Coronary artery (tissue), 2 donors: ENCODE measurements at regions not wholly inside any gene's neighbourhood (a gene's known extent, or its start where the extent isn't known, plus 50 kb on each side); places are given as distances from the start of the nearest gene placed in this dataset.

Experiments used
- DNase-seq: peaks from one replicate; pipeline ENCODE4 v3.0.0-alpha.2; 2017; ENCODE audit warnings: low spot score
- H3K27ac ChIP-seq, 2 donors: fragments of 200-600 bp; sonication (generic); one replicate each; pipeline ENCODE4 v1.5.1; 2016 to 2019
- H3K4me3 ChIP-seq: fragments of 200-600 bp; sonication (generic); 2 replicates; pipeline ENCODE4 v1.5.1; 2016; ENCODE audit warnings: mild to moderate bottlenecking, moderate library complexity
- TF ChIP-seq, protein P1 (sequence below): fragments of 200-600 bp; sonication (generic); IDR thresholded peaks from one replicate; pipeline ENCODE4 v1.5.1; 2019; ENCODE audit warnings: antibody characterized with exemption

DNA sequence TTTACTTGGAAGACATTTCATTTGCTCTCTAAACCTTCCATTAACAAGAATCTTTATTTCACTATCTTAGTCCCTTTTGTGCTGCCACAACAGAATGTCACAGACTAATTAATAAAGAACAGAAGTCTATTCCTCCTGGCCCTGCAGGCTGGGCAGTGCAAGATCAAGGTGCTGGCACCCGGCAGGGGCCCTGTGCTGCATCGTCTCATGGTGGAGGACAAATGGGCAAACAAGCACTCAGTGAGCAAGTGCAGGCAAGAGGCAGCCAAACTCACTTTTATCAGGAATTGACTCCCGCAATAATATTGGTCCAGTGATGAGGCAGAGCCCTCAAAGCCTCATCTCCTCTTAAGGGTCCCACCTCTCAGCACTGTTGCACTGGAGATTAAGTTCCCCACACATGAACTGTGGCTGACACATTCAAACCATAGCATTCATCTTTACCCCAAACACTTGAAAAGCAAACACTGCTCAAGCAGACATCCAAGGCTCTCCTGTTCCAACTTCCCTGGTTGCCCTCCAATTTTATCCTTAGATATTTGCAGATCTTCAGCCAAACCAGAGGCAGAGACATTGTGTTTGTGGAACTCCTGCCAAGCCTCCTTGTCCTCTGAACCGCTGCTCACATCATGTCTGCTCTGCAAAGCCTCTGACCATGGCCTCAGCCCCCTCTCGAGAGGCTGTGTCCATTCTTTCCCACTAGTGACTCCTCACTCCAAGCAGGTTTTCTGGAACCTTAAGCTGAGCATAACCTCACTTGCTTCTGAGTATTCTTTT lies 404.4 kb upstream of the SOX11 start:
- no peak overlapping the region for H3K27ac ChIP-seq
- no peak overlapping the region for H3K4me3 ChIP-seq
- DNase-seq, result no peak
- TF ChIP-seq, protein P1, sequence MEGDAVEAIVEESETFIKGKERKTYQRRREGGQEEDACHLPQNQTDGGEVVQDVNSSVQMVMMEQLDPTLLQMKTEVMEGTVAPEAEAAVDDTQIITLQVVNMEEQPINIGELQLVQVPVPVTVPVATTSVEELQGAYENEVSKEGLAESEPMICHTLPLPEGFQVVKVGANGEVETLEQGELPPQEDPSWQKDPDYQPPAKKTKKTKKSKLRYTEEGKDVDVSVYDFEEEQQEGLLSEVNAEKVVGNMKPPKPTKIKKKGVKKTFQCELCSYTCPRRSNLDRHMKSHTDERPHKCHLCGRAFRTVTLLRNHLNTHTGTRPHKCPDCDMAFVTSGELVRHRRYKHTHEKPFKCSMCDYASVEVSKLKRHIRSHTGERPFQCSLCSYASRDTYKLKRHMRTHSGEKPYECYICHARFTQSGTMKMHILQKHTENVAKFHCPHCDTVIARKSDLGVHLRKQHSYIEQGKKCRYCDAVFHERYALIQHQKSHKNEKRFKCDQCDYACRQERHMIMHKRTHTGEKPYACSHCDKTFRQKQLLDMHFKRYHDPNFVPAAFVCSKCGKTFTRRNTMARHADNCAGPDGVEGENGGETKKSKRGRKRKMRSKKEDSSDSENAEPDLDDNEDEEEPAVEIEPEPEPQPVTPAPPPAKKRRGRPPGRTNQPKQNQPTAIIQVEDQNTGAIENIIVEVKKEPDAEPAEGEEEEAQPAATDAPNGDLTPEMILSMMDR, result no peak

DNA sequence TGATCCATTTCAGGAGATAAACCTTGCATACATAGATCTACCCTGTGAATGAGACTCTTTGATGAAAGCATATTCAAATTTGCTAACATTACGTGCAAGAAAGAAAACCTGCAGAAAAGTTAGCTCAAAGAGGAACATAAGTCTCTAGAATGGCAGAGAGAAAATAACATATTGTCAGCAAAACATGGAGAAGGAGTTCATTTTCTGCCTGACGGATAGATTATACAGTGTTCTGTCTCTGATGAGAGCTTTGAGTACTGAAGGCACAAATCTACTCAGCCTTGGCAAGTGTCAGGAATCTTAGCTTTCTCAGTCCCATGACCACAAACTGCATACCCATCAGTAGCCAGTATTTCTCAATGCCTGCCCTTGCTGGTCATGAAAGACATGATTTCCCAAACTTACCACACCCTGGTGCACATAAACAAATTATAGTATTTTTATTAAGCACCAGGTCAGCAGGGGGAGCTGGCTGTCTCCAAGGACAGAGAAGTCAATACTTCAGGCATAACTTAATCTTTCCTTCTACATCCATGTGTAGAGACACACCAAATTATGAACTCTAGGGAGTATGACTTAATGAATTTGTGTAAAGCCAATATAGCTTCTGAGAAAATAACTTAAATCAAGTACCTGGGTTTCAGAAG lies 401.2 kb upstream of the SOX11 start:
- no peak for DNase-seq
- Histone ChIP-seq H3K4me3 (no peak overlapping the region), H3K27ac (no peak overlapping the region)
- TF ChIP-seq, protein P1, result no peak

DNA sequence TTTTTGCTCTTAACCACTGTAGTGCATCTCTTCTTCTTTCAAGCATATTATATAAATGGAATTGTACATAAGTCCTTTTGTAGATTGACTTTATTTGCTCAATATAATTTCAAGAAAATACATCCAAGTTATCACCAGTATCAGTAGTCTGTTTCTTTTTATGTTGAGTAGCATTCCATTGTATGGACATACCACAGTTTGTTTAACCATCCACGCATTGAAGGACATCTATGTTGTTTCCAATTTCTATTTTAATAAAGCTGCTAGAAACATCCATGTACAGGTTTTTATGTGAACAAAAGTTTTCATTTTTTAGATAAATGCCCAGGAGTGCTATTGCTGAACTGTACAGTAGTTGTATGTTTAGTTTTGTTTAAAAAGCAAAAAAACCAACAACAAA lies 387.5 kb upstream of the SOX11 start:
- TF ChIP-seq, protein P1, result no peak
- no peak for DNase-seq
- no peak overlapping the region for H3K4me3 ChIP-seq
- no peak overlapping the region for H3K27ac ChIP-seq

DNA sequence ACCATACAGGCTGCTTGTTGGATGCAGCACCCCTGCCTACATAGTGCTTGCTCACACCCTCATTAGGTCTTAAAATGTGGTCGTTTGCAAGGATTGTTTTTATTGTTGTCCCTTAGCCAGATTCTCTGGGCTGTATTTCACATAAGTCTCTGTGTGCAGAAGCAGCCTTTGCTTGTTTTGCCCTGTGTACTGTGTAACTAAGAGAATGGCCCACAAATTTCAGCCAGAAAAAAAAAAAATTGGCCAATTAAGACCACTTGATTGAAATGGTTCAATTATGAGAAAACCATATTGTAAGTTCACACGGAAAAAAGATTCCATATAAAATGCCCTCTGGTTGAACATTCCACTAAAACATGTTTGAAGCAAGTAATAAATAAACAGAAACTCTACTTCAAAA lies 377.1 kb upstream of the SOX11 start:
- Histone ChIP-seq H3K27ac (no peak overlapping the region), H3K4me3 (no peak overlapping the region)
- no peak for DNase-seq
- TF ChIP-seq, protein P1, result no peak

DNA sequence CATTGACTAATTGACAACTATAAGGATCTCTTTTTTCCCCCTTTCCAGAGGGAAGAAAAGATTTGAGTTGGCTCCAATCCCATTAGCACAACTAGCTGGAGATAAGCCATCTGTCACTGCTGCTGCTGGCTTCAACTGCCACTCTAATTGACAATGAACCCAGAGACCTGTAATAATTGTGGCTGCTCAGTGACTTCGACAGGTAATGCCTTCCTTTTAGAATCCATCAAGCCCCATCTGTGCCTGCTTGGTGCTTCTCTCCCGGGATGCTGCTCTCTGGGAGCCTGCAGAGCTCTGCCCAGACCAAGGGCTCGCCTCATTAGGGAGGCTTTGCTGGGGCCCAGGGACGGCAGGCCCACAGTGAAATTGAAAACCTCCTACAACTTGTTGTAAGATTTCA lies 376.7 kb upstream of the SOX11 start:
- no peak overlapping the region for H3K27ac ChIP-seq
- no peak for DNase-seq
- TF ChIP-seq, protein P1, result no peak
- H3K4me3 ChIP-seq, result no peak overlapping the region

DNA sequence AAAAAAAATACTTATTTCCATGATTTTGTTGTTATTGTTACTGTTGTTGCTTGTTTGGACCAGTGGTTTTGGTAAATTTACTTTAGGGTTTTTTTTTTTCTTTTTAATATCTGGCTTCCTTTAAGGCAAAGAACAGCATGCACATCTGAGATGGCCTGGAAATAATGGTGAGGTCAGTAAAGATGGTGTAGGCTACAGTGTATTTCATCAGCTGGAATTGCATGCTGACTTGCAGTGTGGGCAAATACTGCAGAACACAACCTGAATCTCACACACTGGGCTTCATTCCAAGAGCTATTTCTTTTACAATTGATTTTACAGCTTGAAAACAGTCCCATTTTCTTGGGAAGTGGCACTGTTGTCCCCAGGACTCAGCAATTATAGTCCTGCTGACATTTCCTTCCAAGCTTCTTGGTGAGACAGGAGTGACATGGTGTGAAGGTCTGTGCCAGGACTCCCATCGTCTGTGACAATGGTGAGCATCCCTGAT lies 376.1 kb upstream of the SOX11 start:
- DNase-seq, result no peak
- Histone ChIP-seq H3K27ac (no peak overlapping the region), H3K4me3 (no peak overlapping the region)
- TF ChIP-seq, protein P1, result no peak

DNA sequence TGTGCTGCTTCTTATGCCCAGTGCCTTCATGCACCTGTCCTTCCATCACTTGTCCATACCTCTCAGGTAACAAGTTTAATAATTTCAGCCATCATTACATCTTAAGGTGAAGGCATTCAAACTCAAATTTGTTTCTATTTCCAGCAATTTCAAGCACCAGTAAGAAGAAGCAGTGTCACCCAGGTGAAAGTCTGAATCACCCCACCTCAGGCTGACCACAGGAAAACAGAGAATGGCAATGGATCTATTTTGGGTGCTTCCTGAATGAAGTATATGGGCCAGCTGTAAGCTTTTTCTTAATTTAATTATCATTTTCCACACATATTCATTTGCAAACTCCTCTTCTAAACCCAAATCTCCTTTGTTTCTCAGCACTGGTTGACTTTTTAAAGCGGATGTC lies 372.7 kb upstream of the SOX11 start:
- no peak overlapping the region for H3K27ac ChIP-seq
- TF ChIP-seq, protein P1, result no peak
- DNase-seq, result no peak

More for the DNA sequence above, 372.7 kb upstream of the SOX11 start:
- H3K4me3 ChIP-seq, result no peak overlapping the region
